ENCODE measurements at regions not wholly inside any gene's neighbourhood (a gene's known extent, or its start where the extent isn't known, plus 50 kb on each side); places are given as distances from the start of the nearest gene placed in this dataset.

GRCh38 chr14:48349689-48350088 lies 674.3 kb upstream of the MDGA2 start:
- no peak overlapping the region for H3K4me3 ChIP-seq
- ChIA-PET POLR2A (ENCODE audit: unreplicated experiment) (no interaction called here), CTCF (no interaction called here)
- no TSS peak for BruUV-seq (replicated peaks)
- H2AFZ ChIP-seq: no peak overlapping the region
- H3K27me3 ChIP-seq (ENCODE audit: insufficient read depth, low read depth): no peaks in the 10 kb centered on the region
- H3K4me2 ChIP-seq: no peak overlapping the region
- H3K27ac ChIP-seq: no peak overlapping the region
- intact Hi-C loops (cut with micrococcal nuclease; ENCODE audit: unreplicated experiment): no loop called here
- no peaks in the 10 kb centered on the region for H3K9me2 ChIP-seq (ENCODE audit: insufficient read depth)
- DNase-seq: no peak
- H3K4me1 ChIP-seq (replicated peaks; ENCODE audit: insufficient read depth): no peaks in the 10 kb centered on the region
- no peaks in the 10 kb centered on the region for H3K79me2 ChIP-seq (ENCODE audit: low read depth)
- H3K36me3 ChIP-seq (ENCODE audit: low read depth): no peaks in the 10 kb centered on the region
- H3F3A ChIP-seq (ENCODE audit: insufficient read depth, low read depth): no peaks in the 10 kb centered on the region
- H4K20me1 ChIP-seq (ENCODE audit: insufficient read depth): no peaks in the 10 kb centered on the region
- TF ChIP-seq EZH2 (IDR thresholded peaks at IDR 0.05; ENCODE audit: low read depth) (no peak), CTCF (conservative IDR thresholded peaks at IDR 0.05) (no peak)
- H3K9me3 ChIP-seq (ENCODE audit: insufficient read depth, low read depth): no peaks in the 10 kb centered on the region

- Histone ChIP-seq H3F3A (ENCODE audit: insufficient read depth, low read depth) (no peaks in the 10 kb centered on the region), H3K4me2 (no peak overlapping the region), H4K20me1 (ENCODE audit: insufficient read depth) (no peaks in the 10 kb centered on the region), H3K79me2 (ENCODE audit: low read depth) (no peaks in the 10 kb centered on the region), H3K9me2 (ENCODE audit: insufficient read depth) (no peaks in the 10 kb centered on the region), H3K9me3 (ENCODE audit: insufficient read depth, low read depth) (no peaks in the 10 kb centered on the region), H3K4me1 (replicated peaks; ENCODE audit: insufficient read depth) (no peaks in the 10 kb centered on the region), H3K36me3 (ENCODE audit: low read depth) (no peaks in the 10 kb centered on the region), H3K4me3 (no peak overlapping the region), H3K27me3 (ENCODE audit: insufficient read depth, low read depth) (no peaks in the 10 kb centered on the region), H3K27ac (no peak overlapping the region), H2AFZ (no peak overlapping the region)
- POLR2A ChIA-PET (ENCODE audit: unreplicated experiment): no interaction called here
- no peak for DNase-seq
- no TSS peak for BruUV-seq (replicated peaks)
- TF ChIP-seq CTCF (conservative IDR thresholded peaks at IDR 0.05) (no peak), EZH2 (IDR thresholded peaks at IDR 0.05; ENCODE audit: low read depth) (no peak)
- intact Hi-C loops (cut with micrococcal nuclease; ENCODE audit: unreplicated experiment): no loop called here
- CTCF ChIA-PET: no interaction called here
These were observed 665.7 kb upstream of the MDGA2 start for GRCh38 chr14:48341069-48341468.

- intact Hi-C loops (cut with micrococcal nuclease; ENCODE audit: unreplicated experiment): no loop called here
- Histone ChIP-seq H3K79me2 (ENCODE audit: low read depth) (no peaks in the 10 kb centered on the region), H3K4me2 (no peak overlapping the region), H3K36me3 (ENCODE audit: low read depth) (no peaks in the 10 kb centered on the region), H4K20me1 (ENCODE audit: insufficient read depth) (peaks cover 2% of the 10 kb centered on the region; the same call in 1 of the 2 replicates), H3K27ac (no peak overlapping the region), H3K9me2 (ENCODE audit: insufficient read depth) (no peaks in the 10 kb centered on the region), H3F3A (ENCODE audit: insufficient read depth, low read depth) (no peaks in the 10 kb centered on the region), H3K27me3 (ENCODE audit: insufficient read depth, low read depth) (no peaks in the 10 kb centered on the region), H3K9me3 (ENCODE audit: insufficient read depth, low read depth) (no peaks in the 10 kb centered on the region), H3K4me3 (no peak overlapping the region), H3K4me1 (replicated peaks; ENCODE audit: insufficient read depth) (no peaks in the 10 kb centered on the region), H2AFZ (no peak overlapping the region)
- ChIA-PET CTCF (no interaction called here), POLR2A (ENCODE audit: unreplicated experiment) (no interaction called here)
- no peak for DNase-seq
- TF ChIP-seq CTCF (conservative IDR thresholded peaks at IDR 0.05): no peak
- no TSS peak for BruUV-seq (replicated peaks)
These were observed 658.0 kb upstream of the MDGA2 start for GRCh38 chr14:48333221-48333920.

All from PC-9 (cell line).